HG03108 (cell line): ENCODE measurements at regions not wholly inside any gene's neighbourhood (a gene's known extent, or its start where the extent isn't known, plus 50 kb on each side); places are given as distances from the start of the nearest gene placed in this dataset.
"Not testable (repeated sequence)": the region's sequence is repeated elsewhere in the genome, so short reads cannot be mapped to it uniquely, and the experiment has no call there.

Source experiments
- ATAC-seq: cut with Tn5 transposase; IDR thresholded peaks from one replicate; pipeline ENCODE4 v1.9.1; 2021; ENCODE audit warnings: moderate library complexity; ENCODE audit not compliant: unreplicated experiment

- no peak for ATAC-seq
These were observed 74.0 kb upstream of the SAMSN1 start for GRCh38 chr21:14620152-14620551.

- ATAC-seq: no peak
These were observed 71.8 kb upstream of the SAMSN1 start for GRCh38 chr21:14617871-14618270.

- ATAC-seq: no peak
These were observed 70.9 kb upstream of the SAMSN1 start for GRCh38 chr21:14617040-14617393.

GRCh38 chr21:14616380-14617039, 70.4 kb upstream of the SAMSN1 start:
- ATAC-seq: no peak

- ATAC-seq: no peak
These were observed 69.4 kb upstream of the SAMSN1 start for GRCh38 chr21:14615359-14615974.

GRCh38 chr21:14614287-14614686, 68.2 kb upstream of the SAMSN1 start:
- no peak for ATAC-seq

- no peak for ATAC-seq
These were observed 67.5 kb upstream of the SAMSN1 start for GRCh38 chr21:14613486-14614224.

GRCh38 chr21:14610119-14610518, 64.0 kb upstream of the SAMSN1 start:
- not testable (repeated sequence) for ATAC-seq

- ATAC-seq: no peak
These were observed 63.2 kb upstream of the SAMSN1 start for GRCh38 chr21:14609274-14609673.

- no peak for ATAC-seq
These were observed 61.1 kb upstream of the SAMSN1 start for GRCh38 chr21:14607262-14607661.

GRCh38 chr21:14603202-14603601, 57.1 kb upstream of the SAMSN1 start:
- ATAC-seq: no peak

- peak; percentile 82 for ATAC-seq
These were observed 56.4 kb upstream of the SAMSN1 start for GRCh38 chr21:14602382-14602958.

- no peak for ATAC-seq
These were observed 54.6 kb upstream of the SAMSN1 start for GRCh38 chr21:14600569-14601297.

GRCh38 chr21:14598065-14598464, 52.0 kb upstream of the SAMSN1 start:
- ATAC-seq: no peak
